ENCODE measurements at regions not wholly inside any gene's neighbourhood (a gene's known extent, or its start where the extent isn't known, plus 50 kb on each side); places are given as distances from the start of the nearest gene placed in this dataset.

DNA sequence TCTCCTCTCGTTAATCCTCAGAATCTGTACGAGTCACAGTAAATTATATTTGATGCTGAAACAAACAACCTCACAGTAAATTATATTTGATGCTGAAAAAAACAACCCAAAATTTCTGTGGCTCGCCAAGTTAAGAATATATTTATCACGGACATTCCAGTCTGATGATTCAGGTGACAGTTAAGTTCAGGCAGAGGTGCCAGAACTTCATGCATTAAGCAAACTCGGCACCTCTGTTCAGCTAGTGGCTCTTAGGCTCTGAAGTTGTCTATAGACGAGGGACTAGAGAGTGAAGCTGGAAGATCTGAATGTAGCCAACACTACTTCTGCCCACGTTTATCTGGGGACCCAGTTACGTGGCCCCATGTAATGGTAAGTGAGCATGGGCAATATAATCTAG is 132.2 kb upstream of the AGA start:
- DNase-seq = no peak

DNA sequence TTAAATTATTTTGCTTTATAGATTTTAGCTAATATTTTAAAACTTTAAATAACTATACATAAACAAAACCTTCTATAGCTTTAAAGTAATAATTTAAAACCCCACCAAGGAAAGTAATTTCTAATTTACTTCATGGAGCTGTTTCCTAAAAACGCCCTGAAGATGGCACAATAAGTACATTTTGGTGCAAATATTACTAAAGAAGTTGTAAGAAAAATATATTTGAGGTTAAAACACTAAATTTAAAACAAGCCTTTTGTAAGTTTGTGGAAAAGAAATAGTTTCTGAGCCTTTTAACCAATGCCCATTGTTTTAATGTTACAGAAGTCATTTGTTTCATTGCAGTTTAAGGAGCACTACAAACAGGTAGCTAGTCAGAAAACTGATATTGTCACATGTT is 137.4 kb upstream of the AGA start:
- DNase-seq = no peak

DNA sequence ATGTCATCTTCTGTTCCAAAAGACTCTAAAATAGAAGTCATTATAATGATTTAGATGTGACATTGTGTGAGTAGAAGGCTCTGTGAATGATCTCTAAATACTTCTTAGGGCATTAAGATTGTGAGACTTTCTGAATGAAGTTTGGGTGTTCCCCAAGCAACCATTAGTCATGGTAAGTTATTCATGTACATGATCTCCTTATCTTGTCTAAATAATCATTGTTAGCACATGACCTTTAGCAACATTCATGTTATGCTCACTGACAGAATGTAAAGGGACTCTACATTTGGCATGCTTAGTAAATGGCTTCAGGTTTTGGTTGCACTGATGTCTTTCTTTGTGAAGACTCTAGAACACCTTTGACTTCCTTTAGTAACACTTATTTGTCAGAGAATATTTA is 140.8 kb upstream of the AGA start:
- DNase-seq = no peak

DNA sequence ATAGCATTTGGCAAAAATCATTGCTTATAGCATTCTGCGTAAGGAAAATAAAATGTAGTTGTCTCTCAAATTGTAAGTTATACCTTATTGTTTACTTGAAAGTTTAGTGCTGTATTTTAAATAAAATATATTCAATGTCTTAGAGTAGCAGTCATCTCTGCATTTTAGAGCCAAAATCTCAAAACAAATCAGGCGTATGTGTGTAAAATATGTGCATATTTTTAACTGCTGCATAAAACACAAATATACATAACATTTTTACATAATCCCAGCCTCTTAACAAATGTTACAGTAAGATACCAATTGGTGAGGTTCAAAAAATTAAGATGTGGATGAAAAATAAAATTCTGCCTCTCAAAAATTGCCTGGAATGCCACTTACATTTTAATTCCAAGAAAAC is 145.8 kb upstream of the AGA start:
- no peak for DNase-seq

DNA sequence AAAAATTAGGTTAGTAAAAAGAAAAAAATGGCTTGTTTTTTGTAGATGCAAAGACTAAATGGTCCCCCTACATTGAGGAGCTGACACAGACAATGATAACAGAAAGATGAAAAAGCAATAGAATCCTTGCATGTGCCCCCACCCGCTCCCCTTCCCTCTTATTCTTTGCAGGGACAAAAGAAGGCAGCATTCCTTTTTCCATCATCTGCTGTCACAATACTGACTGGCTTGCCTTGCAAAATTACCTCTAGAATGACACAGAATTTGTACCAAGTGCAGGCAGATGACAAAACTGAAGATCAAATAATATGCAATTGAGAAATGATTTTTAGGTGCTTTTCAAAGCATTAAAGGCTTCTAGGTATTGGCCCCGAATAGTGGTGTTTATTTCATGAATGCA is 153.1 kb upstream of the AGA start:
- no peak for DNase-seq

DNA sequence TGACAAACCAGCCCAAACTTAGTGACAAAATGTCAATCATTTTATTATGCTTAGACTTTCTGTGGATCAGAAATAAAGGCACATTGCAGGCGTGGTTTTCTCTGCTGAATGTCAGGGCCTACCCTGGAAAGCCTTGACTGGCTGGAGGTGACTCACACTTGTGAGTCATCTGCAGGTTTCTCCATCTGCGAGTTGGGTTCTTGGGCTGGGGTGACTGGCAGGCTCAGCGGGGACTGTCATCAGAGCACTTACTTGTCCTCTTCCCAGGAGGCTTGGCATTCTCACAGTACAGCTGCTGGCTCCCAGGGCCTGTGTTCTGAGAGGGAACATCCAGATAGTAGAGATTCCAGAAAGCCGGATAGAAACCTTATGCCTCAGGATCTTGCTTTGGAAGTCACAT is 153.8 kb upstream of the AGA start:
- no peak for DNase-seq

DNA sequence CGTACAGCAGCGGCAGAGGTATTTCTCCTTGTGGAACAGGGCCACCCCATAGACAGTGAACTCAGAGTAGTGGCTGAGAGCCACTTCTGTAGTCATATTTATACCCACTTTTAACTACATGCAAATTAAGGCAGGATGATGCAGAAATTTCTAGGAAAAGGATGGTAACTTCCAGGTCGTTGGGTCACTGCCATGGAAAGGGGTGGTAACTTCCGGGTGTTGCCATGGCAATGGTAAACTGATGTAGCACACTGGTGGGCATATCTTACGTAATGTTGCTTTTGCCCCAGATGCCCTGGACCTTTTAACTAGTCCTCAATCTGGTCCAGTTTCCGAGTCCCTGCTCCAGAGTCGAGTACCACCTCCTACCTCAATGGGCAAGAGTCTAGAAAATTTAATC is 154.8 kb upstream of the AGA start:
- DNase-seq = no peak

DNA sequence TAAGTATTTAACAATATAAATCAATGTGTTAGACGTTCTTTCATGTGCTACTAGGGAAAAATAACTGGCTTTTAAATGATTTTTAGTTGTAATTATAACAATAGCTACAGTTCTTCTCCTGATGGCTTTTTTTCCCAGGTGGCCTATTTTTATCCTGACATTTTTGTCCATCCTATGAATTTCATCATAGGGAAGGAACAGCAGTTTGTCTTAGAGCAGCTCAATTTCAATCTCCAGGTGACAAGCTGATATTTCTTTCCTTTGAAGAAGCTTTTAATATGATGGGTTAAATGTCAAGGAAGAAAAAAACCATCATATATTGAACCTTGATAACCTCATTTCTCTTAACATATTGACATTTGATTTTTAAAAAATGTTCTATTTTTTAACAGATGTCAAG is 163.0 kb upstream of the AGA start:
- DNase-seq = no peak

DNA sequence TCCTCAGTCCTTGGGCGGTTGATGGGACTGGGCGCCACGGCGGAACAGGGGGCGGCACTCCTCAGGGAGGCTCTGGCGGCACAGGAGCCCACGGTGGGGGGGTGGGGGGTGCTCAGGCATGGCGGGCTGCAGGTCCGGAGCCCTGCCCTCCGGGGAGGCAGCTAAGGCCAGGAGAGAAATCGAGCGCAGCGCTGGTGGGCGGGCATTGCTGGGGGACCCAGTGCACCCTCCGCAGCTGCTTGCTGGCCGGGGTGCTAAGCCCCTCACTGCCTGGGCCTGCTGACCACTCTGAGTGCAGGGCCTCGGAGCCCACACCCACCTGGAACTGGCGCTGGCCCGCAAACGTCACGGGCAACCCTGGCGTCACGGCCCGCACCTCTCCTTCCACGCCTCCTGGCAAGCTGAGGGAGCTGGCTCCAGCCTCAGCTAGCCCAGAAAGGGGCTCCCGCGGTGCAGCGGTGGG is 164.9 kb upstream of the AGA start:
- no peak for DNase-seq

DNA sequence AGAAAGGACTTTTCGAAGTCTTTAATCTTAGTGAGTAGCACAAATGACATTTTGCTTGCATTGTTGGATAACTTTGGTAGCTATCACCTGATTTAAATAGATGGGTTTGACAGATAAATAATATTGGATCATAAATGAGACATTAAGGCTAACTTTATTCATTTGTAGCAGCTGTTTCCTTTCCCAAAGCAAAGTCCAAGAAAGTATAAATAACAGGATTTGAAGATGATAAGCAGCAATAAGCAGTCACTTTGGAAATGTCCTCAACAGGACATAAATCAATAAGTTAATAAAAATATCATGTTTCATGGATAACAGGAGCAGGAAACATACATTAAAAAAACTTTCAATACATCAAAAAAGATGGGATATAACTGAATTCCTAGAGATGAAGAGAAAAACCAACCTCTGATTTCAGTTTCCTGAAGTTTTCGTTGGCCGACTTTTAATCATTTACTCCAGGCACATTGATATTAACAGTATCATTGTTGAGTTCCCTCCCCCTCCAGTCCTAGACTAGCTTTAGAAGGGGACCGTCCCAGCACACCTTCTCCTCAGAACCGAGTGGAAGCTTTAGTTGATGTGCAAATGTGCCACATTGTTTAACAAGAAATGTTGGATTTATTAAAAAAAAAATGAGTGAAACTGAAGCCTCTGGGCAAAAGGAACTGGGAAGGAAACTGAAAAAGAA is 169.9 kb upstream of the AGA start:
- no peak for DNase-seq

DNA sequence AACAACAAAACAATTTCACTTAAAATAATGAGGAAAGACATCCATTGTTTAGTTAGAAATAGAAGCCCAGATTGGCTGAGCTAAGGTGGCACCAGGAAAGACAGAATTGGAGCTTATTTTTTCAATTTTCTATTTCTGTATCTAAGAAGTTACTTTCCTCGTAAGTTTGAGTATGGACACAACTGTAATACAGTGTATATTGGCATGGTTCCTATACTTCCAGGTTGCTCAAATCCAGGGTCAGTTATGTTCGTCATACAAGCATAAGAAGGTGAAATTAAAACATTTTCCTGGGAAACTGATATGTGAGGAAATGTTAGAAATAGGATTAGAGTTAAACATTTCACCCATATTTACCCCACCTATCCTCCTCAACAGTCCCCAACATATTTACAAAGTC is 170.4 kb upstream of the AGA start:
- no peak for DNase-seq

DNA sequence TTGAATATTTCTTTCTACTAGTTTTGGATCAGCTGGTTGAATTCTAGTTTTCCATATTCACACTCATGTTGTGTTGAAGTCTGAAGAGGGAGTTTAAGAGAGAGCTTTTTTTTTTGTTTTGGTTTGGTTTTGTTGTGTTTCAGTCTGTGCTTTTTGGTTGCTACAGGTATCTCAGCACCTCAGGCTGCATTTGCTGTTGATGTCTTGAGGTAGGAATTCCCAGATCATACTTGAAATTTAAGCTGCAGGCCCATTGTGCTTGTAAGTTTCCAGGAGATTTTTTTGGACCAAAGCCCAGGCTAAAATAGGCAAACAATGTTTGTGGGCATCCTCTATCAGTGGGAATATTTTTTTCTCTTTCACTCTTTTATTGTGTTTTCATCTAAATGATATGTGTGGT is 190.2 kb upstream of the AGA start:
- DNase-seq = no peak

DNA sequence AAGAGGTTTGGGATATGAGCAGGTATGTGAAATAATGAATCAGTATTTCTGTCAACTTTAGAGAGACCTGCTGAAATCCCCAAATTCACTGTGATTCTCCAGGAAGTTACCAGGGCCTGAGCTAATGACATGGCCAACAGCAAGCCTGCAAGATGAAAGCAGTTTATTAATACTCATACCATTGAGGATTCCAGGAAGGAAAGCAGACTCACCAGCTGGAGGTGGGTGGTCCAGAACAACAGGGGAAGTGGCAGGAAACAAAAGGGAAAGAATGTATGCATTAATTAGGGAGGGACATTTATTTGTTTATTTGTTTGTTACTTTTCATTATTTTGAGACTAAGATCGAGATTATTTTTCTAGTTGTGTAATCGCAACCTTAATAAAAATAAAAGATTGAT is 196.6 kb upstream of the AGA start:
- DNase-seq = no peak

DNA sequence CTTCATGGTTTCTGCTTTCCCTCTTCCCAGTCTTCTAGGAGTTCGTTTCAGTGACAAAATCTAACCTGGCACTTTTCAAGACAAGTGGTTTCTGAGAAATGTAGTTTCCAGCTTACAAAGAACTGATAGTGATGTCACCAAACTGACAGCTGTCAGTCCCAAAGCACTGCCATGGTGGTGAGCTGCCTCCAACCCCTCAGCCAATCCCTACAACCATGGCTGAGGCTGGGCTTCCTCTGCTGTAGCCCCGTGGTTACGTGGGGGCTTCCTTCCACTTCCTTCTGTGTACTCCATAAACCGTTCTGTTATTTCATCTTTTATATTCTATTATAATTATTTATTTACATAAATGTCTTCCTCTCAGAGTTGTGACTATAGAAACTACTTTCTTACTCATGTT is 198.6 kb upstream of the AGA start:
- no peak for DNase-seq

DNA sequence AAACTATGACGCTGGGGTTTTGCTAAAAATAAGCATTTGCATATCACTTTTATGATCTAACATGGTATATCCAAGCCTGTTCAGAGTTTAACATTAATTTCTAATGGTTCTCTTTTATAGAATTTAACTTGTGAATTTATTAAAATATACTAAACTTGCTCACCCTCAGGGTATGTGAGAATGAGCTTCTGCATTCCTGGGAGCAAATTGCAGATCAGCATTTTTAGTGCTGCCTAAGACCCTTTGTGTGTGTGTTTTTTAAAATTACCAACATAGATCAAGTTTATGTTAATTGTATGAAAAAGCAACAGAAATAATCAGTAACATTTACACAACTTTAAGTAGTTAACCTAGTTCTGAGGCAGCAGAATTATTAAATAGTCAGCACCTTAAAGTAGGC is 218.0 kb upstream of the AGA start:
- no peak for DNase-seq

DNA sequence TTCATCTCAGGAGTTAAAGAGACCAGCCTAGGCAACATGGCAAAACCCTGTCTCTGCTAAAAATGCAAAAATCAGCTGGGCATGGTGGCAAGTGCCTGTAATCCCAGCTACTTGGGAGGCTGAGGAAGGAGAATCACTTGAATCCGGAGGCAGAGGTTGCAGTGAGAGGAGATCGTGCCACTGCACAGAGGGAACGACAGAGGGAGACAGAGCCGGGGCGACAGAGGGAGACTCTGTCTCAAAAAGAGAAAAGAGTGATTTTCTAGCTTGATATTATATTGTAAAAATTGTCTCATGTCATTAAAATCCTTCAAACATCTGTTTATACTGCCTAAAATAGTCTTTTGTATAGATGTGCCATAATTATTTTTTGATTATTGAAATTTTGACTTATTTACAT is 225.4 kb upstream of the AGA start:
- DNase-seq = no peak

DNA sequence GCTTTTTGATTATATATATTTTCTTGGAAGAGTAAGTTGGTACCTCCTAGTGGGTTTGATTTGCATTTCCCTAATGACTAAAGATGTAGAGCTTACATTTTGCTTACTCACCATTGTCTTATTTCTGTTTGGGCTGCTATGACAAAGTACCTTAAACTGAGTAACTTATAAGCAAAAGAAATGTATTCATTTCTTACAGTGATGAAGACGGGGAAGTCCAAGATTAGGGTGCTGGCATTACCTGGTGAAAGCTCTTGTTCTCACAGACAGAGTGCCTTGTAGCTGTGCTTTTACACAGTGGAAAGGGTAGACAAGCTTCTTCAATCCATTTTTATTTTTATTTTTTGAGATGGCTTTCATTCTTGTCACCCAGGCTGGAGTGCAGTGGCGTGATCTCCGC is 229.2 kb upstream of the AGA start:
- DNase-seq = no peak

DNA sequence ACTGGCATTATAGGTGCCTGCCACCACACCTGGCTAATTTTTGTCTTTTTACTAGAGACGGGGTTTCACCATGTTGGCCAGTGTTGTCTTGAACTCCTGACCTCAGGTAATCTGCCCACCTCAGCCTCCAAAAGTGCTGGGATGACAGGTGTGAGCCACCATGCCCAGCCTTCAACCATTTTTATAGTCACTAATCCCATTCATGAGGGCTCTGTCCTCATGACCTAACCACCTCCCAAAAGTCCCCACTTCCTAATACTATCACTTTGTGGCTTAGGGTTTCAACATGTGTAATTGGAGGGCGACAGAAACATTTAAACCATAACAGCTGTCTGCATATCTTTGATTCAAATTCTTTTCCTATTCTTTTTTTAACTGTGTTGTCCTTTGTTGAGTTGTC is 229.6 kb upstream of the AGA start:
- no peak for DNase-seq

DNA sequence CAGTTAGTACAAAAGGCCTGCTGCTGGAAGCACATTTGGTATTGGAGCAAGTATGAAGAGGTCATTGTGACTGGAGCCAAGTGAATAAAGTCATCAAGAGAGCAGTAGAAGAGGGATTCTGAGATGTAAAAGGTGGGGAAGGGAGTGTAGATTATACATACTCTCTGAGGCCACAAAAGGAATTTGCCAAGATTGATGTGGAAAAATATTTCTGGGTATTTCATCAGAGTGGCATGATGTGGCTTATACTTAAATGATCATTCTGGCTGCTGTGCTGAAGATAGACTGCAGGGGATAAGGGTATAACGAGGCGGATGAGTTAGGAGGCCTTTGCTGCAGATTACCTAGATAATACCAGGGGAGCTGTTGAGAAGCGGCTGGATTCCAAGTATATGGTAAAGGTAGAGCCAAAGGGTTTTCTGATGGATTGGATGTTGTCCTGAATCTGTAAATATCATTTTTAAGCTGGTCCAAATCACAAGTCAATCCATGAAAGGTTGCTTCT is 231.8 kb upstream of the AGA start:
- DNase-seq = no peak

DNA sequence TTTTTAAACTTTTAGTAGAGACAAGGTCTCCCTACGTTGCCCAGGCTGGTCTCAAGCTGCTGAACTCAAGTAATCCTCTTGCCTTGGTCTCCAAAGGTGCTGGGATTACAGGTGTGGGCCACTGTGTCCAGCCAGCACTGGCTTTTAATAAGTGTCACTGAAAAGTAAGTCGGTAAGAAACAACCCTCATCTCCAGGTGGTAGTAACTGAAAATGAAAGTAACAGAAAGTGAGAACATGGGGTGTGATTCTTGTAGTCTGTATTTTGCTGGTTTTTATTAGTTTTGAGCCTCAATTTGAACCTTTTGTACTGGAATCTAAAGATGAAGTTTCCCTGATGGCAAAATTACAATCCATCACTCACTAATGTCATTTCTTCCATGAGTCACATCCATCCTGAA is 238.1 kb upstream of the AGA start:
- DNase-seq = no peak

DNA sequence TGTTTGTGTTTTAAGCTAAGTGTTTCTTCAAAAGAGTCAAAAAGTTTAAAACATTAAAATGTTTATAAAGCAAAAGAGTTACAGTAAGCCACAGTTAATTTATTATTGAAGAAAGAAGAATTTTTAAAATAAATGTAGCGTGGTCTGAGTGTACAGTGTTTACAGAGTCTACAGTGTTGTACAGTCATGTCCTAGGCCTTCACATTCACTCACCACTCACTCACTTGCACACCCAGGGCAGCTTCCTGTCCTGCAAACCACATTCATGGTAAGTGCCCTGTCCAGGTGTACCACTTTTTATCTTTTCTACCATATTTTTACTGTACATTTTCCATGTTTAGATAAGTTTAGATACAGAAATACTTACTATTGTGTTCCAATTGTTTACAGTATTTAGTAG is 239.7 kb upstream of the AGA start:
- no peak for DNase-seq

DNA sequence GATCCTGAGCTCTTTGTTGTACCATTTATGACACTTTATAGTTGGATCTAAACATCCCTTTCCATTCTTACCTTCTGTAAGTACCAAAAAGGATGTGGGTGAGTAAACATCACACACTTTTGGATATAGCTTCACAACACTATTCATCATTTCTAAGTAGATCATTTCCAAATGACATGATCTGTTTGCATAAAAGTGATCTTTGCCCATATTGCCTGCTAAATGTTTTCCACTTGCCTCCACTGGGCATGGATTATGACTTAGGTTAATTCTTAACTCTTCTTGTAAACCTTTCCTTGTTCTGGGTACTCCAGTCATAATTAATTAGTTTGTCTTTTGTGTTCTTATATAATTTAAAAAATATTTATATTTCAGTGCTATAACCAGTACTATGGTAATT is 244.9 kb upstream of the AGA start:
- no peak for DNase-seq

DNA sequence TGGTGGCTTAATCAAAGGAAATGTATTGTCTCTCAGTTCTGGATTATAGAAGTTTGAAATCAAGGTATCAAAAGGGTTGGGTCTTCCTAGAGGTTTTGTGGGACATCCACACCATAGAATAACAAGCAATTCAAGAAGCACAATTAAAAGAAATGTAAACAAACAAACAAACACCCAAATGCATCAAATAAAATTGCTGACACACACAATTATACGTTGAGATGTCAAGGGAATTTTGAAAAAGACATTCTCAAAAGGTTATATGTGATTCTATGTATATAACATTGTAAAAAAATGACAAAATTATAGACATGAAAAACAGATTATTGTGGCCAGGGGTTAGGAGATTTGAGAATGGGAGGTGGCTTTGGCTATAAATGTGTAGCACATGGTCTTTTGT is 250.7 kb upstream of the AGA start:
- no peak for DNase-seq

DNA sequence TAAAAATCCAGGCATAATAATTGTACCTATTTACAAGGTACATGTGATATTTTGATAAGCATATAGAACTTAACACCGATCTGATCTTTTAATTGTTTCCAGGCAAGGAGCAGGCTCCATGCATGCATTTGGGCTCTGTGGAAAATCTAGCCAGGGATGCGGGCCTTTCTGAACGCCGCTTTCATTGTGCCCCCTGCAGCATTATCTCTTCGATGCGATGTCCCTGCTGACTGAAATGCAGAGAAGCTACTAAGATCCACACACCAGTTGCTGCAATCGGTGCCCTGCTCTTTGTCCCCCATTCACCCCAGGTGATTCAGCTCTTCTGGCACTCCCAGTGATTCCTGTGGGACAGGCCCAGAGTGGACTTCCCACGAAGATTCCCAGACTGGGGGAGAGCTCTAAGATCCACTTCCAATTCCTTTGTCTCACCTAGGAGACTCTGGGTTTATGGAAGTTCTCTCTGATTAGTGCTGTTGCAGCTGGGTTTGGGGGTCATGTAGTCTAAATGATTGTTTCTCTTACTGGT is 254.3 kb upstream of the AGA start:
- no peak for DNase-seq
